Sigmoid colon (tissue), 6 donors: ENCODE measurements at regions not wholly inside any gene's neighbourhood (a gene's known extent, or its start where the extent isn't known, plus 50 kb on each side); places are given as distances from the start of the nearest gene placed in this dataset.

Source experiments
- DNase-seq: peaks from one replicate; pipeline ENCODE4 v3.0.0-alpha.2; 2019
- H3K27ac ChIP-seq, 4 donors: fragments of 200-600 bp; sonication (generic); one replicate each; pipeline ENCODE4 v1.5.1; 2016 to 2019; ENCODE audit warnings: mild to moderate bottlenecking in 1 of 4
- H3K27me3 ChIP-seq, 3 donors: fragments of 200-600 bp; sonication (generic); one replicate each; pipeline ENCODE4 v1.5.1; 2019; ENCODE audit warnings: mild to moderate bottlenecking in 1 of 3
- H3K36me3 ChIP-seq, 4 donors: fragments of 200-600 bp; sonication (generic); one replicate each; pipeline ENCODE4 v1.5.1; 2016 to 2019
- H3K4me1 ChIP-seq, 4 donors: fragments of 200-600 bp; sonication (generic); one replicate each; pipeline ENCODE4 v1.5.1; 2017 to 2019
- H3K4me3 ChIP-seq, 4 donors: fragments of 200-600 bp; sonication (generic); one replicate each; pipeline ENCODE4 v1.5.1; 2017 to 2019; ENCODE audit warnings: mild to moderate bottlenecking in 2 of 4, moderate library complexity in 1 of 4
- H3K9me3 ChIP-seq, 4 donors: fragments of 200-600 bp in 3 of 4; sonication (generic) in 3 of 4; one replicate each; pipeline versions ENCODE4 v1.5.1 to v1.6.1; 2013 to 2019
- EP300 ChIP-seq, 4 donors: sonication (generic); formaldehyde crosslinking; IDR thresholded peaks; one replicate each; pipeline ENCODE4 v1.6.1; 2017; ENCODE audit warnings: antibody characterized with exemption in 4 of 4
- POLR2A ChIP-seq, 2 donors: fragments of 450-650 bp; IDR thresholded peaks; one replicate each; pipeline ENCODE4 v1.6.1; 2016; ENCODE audit warnings: antibody characterized with exemption in 2 of 2, mild to moderate bottlenecking in 2 of 2, moderate library complexity in 2 of 2
- POLR2AphosphoS5 ChIP-seq, 4 donors: sonication (generic); formaldehyde crosslinking; IDR thresholded peaks; one replicate each; pipeline ENCODE4 v1.6.1; 2017; ENCODE audit warnings: antibody characterized with exemption in 4 of 4
- WGBS, 2 donors: extraction: QIAGEN DNeasy Blood & Tissue Kit; methylation state at CpG; one replicate each; pipeline ENCODE4 v1.1.7; 2013; 5-methylcytosine and 5-hydroxymethylcytosine counted together
- intact Hi-C: fragments of 100-400 bp; cut with DNase I; formaldehyde crosslinking; loops from one replicate; pipeline ENCODE4 v1.15.1; 2023
- TF ChIP-seq, protein P1 (sequence below), 4 experiments: fragments of 450-650 bp in 3 of 4; fragments of 200-600 bp in 1 of 4; IDR thresholded peaks; one replicate each; pipeline ENCODE4 v1.5.1; 2016 to 2019; ENCODE audit warnings: antibody characterized with exemption in 4 of 4, mild to moderate bottlenecking in 3 of 4, moderate library complexity in 2 of 4
- donor health status: healthy with polysubstance abuse.
- donor health status: healthy.

DNA sequence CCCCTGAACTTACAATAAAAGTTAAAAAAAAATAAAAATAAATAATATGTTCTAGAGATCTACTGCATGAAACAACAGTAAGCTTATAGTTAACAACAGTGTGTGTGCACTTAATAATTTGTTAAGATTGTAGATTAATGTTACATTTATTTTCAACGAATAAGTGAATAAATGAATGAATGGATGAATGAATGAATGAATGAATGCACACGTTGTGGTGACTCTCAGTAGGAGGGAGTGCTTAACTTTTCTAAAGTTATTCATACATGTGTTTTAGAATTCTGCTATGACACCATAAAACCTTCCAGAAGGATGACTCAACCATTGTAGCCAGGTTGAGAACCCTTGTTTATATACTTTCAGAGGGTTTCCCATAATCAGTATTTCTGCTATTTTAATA, 1269.4 kb upstream of the CDH6 start:
- Histone ChIP-seq H3K9me3 (no peaks in the 10 kb centered on the region), H3K36me3 (no peaks in the 10 kb centered on the region), H3K4me1 (no peaks in the 10 kb centered on the region), H3K4me3 (no peak overlapping the region), H3K27me3 (no peaks in the 10 kb centered on the region), H3K27ac (no peak overlapping the region)
- DNase-seq, result no peak
- intact Hi-C loops, result no loop called here
- 57 to 79% methylated on average over 2 of the region's 2 CpGs for WGBS, 2 donors
- TF ChIP-seq, protein P1, sequence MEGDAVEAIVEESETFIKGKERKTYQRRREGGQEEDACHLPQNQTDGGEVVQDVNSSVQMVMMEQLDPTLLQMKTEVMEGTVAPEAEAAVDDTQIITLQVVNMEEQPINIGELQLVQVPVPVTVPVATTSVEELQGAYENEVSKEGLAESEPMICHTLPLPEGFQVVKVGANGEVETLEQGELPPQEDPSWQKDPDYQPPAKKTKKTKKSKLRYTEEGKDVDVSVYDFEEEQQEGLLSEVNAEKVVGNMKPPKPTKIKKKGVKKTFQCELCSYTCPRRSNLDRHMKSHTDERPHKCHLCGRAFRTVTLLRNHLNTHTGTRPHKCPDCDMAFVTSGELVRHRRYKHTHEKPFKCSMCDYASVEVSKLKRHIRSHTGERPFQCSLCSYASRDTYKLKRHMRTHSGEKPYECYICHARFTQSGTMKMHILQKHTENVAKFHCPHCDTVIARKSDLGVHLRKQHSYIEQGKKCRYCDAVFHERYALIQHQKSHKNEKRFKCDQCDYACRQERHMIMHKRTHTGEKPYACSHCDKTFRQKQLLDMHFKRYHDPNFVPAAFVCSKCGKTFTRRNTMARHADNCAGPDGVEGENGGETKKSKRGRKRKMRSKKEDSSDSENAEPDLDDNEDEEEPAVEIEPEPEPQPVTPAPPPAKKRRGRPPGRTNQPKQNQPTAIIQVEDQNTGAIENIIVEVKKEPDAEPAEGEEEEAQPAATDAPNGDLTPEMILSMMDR (IDR thresholded peaks at IDR 0.05), result no peak
- TF ChIP-seq EP300 (IDR thresholded peaks at IDR 0.05), result no peak

DNA sequence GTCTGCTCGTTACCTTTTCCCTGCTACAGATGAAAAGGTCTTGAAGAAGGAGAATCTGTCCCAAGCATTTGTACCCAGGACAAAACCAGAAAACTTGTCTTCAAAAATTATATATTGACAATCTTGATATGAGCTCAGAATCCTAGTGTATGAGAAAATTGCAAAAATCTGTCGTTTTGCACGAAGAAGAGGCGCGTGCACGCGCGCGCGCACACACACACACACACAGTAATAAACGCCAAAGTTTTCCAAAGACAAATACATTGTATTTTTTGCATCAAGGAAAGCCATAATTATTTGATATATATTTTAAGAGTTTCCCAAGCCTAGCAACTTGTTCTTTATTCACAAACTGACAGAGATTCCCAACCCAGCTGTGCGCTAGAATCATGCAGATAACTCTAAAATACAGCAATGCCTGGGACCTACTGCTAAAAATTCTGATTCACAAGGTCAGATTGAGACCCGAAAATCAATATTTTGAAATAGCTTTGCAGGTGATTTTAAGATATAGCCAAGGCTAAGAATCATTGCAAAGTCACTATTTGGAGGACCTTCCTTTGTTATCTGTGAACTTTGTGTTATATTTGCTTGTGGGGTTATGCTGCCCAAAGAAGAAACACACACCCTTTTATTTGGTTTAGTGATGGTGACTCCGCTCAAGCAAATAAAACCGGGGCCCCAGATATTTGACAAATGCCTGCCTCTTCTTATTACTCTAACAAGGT, 1287.7 kb upstream of the CDH6 start:
- no peaks in the 10 kb centered on the region for H3K27me3 ChIP-seq
- no peak overlapping the region for H3K4me3 ChIP-seq
- H3K36me3 ChIP-seq, result no peaks in the 10 kb centered on the region
- TF ChIP-seq EP300 (IDR thresholded peaks at IDR 0.05) (no peak), POLR2A (IDR thresholded peaks at IDR 0.05) (no peak), POLR2AphosphoS5 (IDR thresholded peaks at IDR 0.05) (no peak)
- TF ChIP-seq, protein P1 (IDR thresholded peaks at IDR 0.05), result no peak
- no peak for DNase-seq
- no peak overlapping the region for H3K27ac ChIP-seq
- intact Hi-C loops, result no loop called here
- peaks cover 0 to 12% (median 0%) of the 10 kb centered on the region in 4 donors for H3K9me3 ChIP-seq
- H3K4me1 ChIP-seq, result no peaks in the 10 kb centered on the region
- WGBS, 2 donors, result 77 to 84% methylated on average over 15 of the region's 15 CpGs

DNA sequence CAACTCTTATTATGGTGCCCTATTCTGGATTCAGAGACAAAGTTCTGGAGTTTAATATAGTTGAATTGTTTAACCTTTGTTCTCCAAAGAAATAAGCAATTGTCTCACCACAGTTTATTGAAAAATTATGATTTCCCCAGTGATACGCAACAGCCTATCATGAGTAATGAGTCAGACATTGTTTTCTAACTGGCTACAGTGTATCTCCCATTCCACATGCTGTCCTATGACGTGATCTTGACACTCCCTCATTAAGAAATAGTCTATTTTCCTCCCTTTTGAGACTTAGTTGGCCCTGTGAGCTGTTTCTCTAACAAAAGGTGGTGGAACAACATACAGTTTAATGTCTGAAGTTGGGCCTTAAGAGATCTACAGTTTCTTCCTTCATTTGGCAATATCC, 1290.6 kb upstream of the CDH6 start:
- WGBS, 2 donors, result 47 to 67% methylated on average over 2 of the region's 2 CpGs
- DNase-seq, result no peak

DNA sequence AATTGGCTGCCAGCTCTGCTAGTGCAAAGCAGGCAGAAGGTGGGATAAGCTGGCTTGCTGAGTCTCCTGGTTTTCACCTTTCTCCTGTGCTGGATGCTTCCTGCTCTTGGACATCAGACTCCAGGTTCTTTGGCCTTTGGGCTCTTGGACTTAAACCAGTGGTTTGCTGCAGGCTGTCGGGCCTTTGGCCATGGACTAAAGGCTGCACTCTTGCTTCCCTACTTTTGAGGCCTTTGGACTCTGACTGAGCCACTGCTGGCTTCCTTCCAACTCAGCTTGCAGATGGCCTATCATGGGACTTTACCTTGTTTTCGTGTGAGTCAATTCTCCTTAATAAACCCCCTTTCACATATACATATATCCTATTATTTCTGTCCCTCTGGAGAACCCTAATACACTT, 1293.9 kb upstream of the CDH6 start:
- H3K4me1 ChIP-seq, result no peaks in the 10 kb centered on the region
- no peak for TF ChIP-seq EP300 (IDR thresholded peaks at IDR 0.05)
- no peak for TF ChIP-seq POLR2A (IDR thresholded peaks at IDR 0.05)
- TF ChIP-seq POLR2AphosphoS5 (IDR thresholded peaks at IDR 0.05), result no peak
- TF ChIP-seq, protein P1 (IDR thresholded peaks at IDR 0.05), result no peak
- no peaks in the 10 kb centered on the region for H3K36me3 ChIP-seq
- no peak for DNase-seq
- H3K9me3 ChIP-seq, result peaks cover 0 to 3% (median 0%) of the 10 kb centered on the region in 4 donors
- WGBS, 2 donors, result 54 to 72% methylated on average over 2 of the region's 2 CpGs
- no peaks in the 10 kb centered on the region for H3K27me3 ChIP-seq
- intact Hi-C loops, result no loop called here
- H3K27ac ChIP-seq, result no peak overlapping the region
- no peak overlapping the region for H3K4me3 ChIP-seq

More for the DNA sequence above, 1290.6 kb upstream of the CDH6 start:
- Histone ChIP-seq H3K27me3 (no peaks in the 10 kb centered on the region), H3K9me3 (peaks cover 0 to 4% (median 0%) of the 10 kb centered on the region in 4 donors), H3K27ac (no peak overlapping the region), H3K4me1 (no peaks in the 10 kb centered on the region), H3K4me3 (no peak overlapping the region), H3K36me3 (no peaks in the 10 kb centered on the region)
- intact Hi-C loops, result no loop called here
- TF ChIP-seq POLR2A (IDR thresholded peaks at IDR 0.05) (no peak), POLR2AphosphoS5 (IDR thresholded peaks at IDR 0.05) (no peak), EP300 (IDR thresholded peaks at IDR 0.05) (no peak)
- TF ChIP-seq, protein P1 (IDR thresholded peaks at IDR 0.05), result no peak

DNA sequence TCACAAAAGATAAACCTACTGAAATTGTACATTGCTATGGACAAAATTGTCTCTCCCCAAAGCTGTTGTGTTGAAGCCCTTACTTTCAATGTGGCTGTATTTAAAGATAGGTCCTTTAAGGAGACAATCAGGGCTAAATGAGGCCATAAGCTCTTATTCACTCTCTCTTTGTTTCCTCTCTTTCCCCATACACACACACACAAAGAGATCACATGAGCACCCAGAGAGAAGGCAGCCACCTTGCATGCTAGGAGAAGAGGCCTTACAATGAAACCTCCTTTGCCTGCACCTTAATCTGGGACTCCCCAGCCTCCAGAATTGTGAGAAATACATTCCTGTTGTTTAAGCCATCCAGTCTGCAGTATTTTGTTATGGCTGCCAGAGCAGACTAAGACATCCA, 1295.6 kb upstream of the CDH6 start:
- no peaks in the 10 kb centered on the region for H3K4me1 ChIP-seq
- intact Hi-C loops, result no loop called here
- no peak for DNase-seq
- H3K36me3 ChIP-seq, result no peaks in the 10 kb centered on the region
- H3K9me3 ChIP-seq, result peaks cover 0 to 3% (median 0%) of the 10 kb centered on the region in 4 donors
- H3K4me3 ChIP-seq, result no peak overlapping the region
- H3K27me3 ChIP-seq, result no peaks in the 10 kb centered on the region
- TF ChIP-seq, protein P1 (IDR thresholded peaks at IDR 0.05), result no peak
- TF ChIP-seq POLR2AphosphoS5 (IDR thresholded peaks at IDR 0.05) (no peak), EP300 (IDR thresholded peaks at IDR 0.05) (no peak), POLR2A (IDR thresholded peaks at IDR 0.05) (no peak)
- H3K27ac ChIP-seq, result no peak overlapping the region
